ENCODE measurements at regions not wholly inside any gene's neighbourhood (a gene's known extent, or its start where the extent isn't known, plus 50 kb on each side); places are given as distances from the start of the nearest gene placed in this dataset.

GRCh38 chr5:3266861-3267260 lies 328.8 kb upstream of the IRX1 start:
- ChIA-PET POLR2A (ENCODE audit: unreplicated experiment) (no interaction called here), CTCF (no interaction called here)
- no peaks in the 10 kb centered on the region for H3K79me2 ChIP-seq (ENCODE audit: low read depth)
- H3K36me3 ChIP-seq (ENCODE audit: low read depth) = no peaks in the 10 kb centered on the region
- no peaks in the 10 kb centered on the region for H3K4me1 ChIP-seq (replicated peaks; ENCODE audit: insufficient read depth)
- intact Hi-C loops (cut with micrococcal nuclease; ENCODE audit: unreplicated experiment) = no loop called here
- H3K4me2 ChIP-seq = no peak overlapping the region
- TF ChIP-seq CTCF (conservative IDR thresholded peaks at IDR 0.05) = no peak
- TF ChIP-seq EZH2 (IDR thresholded peaks at IDR 0.05; ENCODE audit: low read depth) = no peak
- DNase-seq = no peak
- no peak overlapping the region for H2AFZ ChIP-seq
- no peaks in the 10 kb centered on the region for H3K9me3 ChIP-seq (ENCODE audit: insufficient read depth, low read depth)
- no peaks in the 10 kb centered on the region for H3F3A ChIP-seq (ENCODE audit: insufficient read depth, low read depth)
- peaks cover 83% of the 10 kb centered on the region for H3K27me3 ChIP-seq (ENCODE audit: insufficient read depth, low read depth)
- H3K27ac ChIP-seq = no peak overlapping the region
- BruUV-seq (replicated peaks) = no TSS peak
- H3K4me3 ChIP-seq = no peak overlapping the region
- H3K9me2 ChIP-seq (ENCODE audit: insufficient read depth) = no peaks in the 10 kb centered on the region
- no peaks in the 10 kb centered on the region for H4K20me1 ChIP-seq (ENCODE audit: insufficient read depth)

GRCh38 chr5:3265936-3266335 lies 329.7 kb upstream of the IRX1 start:
- H2AFZ ChIP-seq = no peak overlapping the region
- no peaks in the 10 kb centered on the region for H3K4me1 ChIP-seq (replicated peaks; ENCODE audit: insufficient read depth)
- no peak overlapping the region for H3K4me3 ChIP-seq
- no peak overlapping the region for H3K4me2 ChIP-seq
- BruUV-seq (replicated peaks) = no TSS peak
- no peak overlapping the region for H3K27ac ChIP-seq
- intact Hi-C loops (cut with micrococcal nuclease; ENCODE audit: unreplicated experiment) = no loop called here
- no peaks in the 10 kb centered on the region for H3K9me2 ChIP-seq (ENCODE audit: insufficient read depth)
- H3F3A ChIP-seq (ENCODE audit: insufficient read depth, low read depth) = no peaks in the 10 kb centered on the region
- no peaks in the 10 kb centered on the region for H3K36me3 ChIP-seq (ENCODE audit: low read depth)
- no peaks in the 10 kb centered on the region for H4K20me1 ChIP-seq (ENCODE audit: insufficient read depth)
- ChIA-PET POLR2A (ENCODE audit: unreplicated experiment) (no interaction called here), CTCF (no interaction called here)
- DNase-seq = no peak
- H3K9me3 ChIP-seq (ENCODE audit: insufficient read depth, low read depth) = no peaks in the 10 kb centered on the region
- H3K79me2 ChIP-seq (ENCODE audit: low read depth) = no peaks in the 10 kb centered on the region
- H3K27me3 ChIP-seq (ENCODE audit: insufficient read depth, low read depth) = peaks cover 81% of the 10 kb centered on the region
- TF ChIP-seq CTCF (conservative IDR thresholded peaks at IDR 0.05) (no peak), EZH2 (IDR thresholded peaks at IDR 0.05; ENCODE audit: low read depth) (no peak)

GRCh38 chr5:3265131-3265885 lies 330.3 kb upstream of the IRX1 start:
- H3K4me2 ChIP-seq = no peak overlapping the region
- ChIA-PET POLR2A (ENCODE audit: unreplicated experiment) (no interaction called here), CTCF (no interaction called here)
- H3K36me3 ChIP-seq (ENCODE audit: low read depth) = no peaks in the 10 kb centered on the region
- no peaks in the 10 kb centered on the region for H3K9me2 ChIP-seq (ENCODE audit: insufficient read depth)
- H3K79me2 ChIP-seq (ENCODE audit: low read depth) = no peaks in the 10 kb centered on the region
- no TSS peak for BruUV-seq (replicated peaks)
- H3K4me3 ChIP-seq = no peak overlapping the region
- H3F3A ChIP-seq (ENCODE audit: insufficient read depth, low read depth) = no peaks in the 10 kb centered on the region
- no peak for DNase-seq
- no peak overlapping the region for H2AFZ ChIP-seq
- intact Hi-C loops (cut with micrococcal nuclease; ENCODE audit: unreplicated experiment) = no loop called here
- H3K27ac ChIP-seq = no peak overlapping the region
- no peaks in the 10 kb centered on the region for H4K20me1 ChIP-seq (ENCODE audit: insufficient read depth)
- TF ChIP-seq EZH2 (IDR thresholded peaks at IDR 0.05; ENCODE audit: low read depth) = no peak
- no peak for TF ChIP-seq CTCF (conservative IDR thresholded peaks at IDR 0.05)
- H3K9me3 ChIP-seq (ENCODE audit: insufficient read depth, low read depth) = no peaks in the 10 kb centered on the region
- no peaks in the 10 kb centered on the region for H3K4me1 ChIP-seq (replicated peaks; ENCODE audit: insufficient read depth)
- peaks cover 83% of the 10 kb centered on the region for H3K27me3 ChIP-seq (ENCODE audit: insufficient read depth, low read depth)
